Retinal pigment epithelial cell (primary cell): ENCODE measurements at regions not wholly inside any gene's neighbourhood (a gene's known extent, or its start where the extent isn't known, plus 50 kb on each side); places are given as distances from the start of the nearest gene placed in this dataset.

Experiments used
- DNase-seq: peaks from one replicate; pipeline ENCODE4 v3.0.0-alpha.2; 2010; ENCODE audit warnings: low read depth
- H3K4me3 ChIP-seq: 2 replicates; pipeline ENCODE4 v1.5.1; 2011; ENCODE audit warnings: mild to moderate bottlenecking, low read length, control low read depth, moderate library complexity
- TF ChIP-seq, protein P1 (sequence below): conservative IDR thresholded peaks from 2 replicates; pipeline ENCODE4 v1.5.1; 2011; ENCODE audit warnings: low read depth, low read length, control low read depth, inconsistent platforms

DNA sequence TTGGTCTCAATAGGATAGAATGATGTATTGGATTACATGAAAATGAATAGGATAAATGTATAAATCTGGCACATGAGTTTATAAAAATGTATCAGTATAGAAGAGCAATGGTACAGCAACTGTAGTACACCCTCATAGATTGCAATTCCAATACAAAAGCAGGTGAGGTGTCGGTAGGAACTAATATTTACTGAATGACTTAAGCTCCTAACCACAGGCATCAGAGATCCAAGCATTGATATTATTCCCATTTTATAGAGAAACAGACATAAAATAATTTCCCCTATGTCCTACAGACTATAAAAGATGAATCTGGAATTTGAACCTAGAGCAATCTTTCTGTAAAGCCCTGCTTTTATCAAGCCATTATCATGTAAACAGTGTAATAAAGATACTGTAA, 227.4 kb downstream of the MBD2 start:
- TF ChIP-seq, protein P1, sequence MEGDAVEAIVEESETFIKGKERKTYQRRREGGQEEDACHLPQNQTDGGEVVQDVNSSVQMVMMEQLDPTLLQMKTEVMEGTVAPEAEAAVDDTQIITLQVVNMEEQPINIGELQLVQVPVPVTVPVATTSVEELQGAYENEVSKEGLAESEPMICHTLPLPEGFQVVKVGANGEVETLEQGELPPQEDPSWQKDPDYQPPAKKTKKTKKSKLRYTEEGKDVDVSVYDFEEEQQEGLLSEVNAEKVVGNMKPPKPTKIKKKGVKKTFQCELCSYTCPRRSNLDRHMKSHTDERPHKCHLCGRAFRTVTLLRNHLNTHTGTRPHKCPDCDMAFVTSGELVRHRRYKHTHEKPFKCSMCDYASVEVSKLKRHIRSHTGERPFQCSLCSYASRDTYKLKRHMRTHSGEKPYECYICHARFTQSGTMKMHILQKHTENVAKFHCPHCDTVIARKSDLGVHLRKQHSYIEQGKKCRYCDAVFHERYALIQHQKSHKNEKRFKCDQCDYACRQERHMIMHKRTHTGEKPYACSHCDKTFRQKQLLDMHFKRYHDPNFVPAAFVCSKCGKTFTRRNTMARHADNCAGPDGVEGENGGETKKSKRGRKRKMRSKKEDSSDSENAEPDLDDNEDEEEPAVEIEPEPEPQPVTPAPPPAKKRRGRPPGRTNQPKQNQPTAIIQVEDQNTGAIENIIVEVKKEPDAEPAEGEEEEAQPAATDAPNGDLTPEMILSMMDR = no peak
- no peak for DNase-seq
- no peak overlapping the region for H3K4me3 ChIP-seq

DNA sequence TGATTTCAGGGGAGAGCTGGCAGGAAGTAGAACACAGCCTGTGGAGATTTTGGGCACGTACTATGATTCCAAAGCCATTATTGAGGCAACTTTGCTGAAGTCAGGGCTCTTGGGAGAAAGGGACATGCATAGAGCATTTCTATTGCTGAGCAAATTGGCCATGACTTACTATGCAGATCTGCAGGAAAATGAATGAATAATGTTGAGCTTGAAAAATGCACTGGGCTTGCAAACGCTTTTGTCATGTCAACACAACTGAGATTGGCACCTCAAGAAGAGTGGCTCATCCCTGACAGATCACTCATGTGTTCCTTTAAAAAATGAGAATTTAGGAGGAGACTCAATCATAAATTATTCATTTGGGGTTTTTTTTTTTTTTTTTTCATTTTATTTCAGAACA, 230.5 kb downstream of the MBD2 start:
- DNase-seq = no peak
- no peak overlapping the region for H3K4me3 ChIP-seq
- TF ChIP-seq, protein P1 = no peak

DNA sequence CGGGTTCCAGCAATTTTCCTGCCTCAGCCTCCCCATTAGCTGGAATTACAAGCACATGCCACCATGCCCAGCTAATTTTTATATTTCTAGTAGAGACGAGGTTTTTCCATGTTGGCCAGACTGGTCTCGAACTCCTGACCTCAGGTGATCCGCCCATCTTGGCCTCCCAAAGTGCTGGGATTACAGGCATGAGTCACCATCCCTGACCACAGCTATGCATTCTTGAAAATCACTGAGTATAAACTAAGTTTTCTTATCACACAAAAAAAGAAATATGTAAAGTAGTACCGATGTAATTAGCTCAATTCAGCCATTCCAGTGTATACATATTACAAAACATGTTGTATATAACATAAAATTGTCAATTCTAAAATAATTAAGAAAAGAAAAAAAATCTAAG, 232.7 kb downstream of the MBD2 start:
- DNase-seq = peak; percentile 23
- TF ChIP-seq, protein P1 = no peak
- no peak overlapping the region for H3K4me3 ChIP-seq

DNA sequence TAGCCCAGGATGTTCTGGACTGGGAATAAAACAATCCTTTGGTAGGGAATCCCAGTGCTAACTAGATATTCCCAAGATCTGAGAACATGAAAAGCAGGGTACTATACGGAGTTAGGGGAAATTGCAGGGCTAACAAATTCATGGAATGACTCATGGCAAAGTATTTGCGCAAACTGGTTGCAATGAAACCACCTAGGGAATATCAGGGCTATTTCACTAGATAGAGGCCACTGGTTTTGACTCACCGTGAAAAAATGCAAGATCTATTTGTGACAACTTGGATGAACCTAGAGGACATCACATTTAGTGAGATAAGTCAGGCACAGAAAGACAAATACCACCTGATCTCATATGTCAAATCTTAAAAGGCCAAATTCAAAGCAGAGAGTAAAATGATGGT, 233.3 kb downstream of the MBD2 start:
- DNase-seq = peak; percentile 40
- TF ChIP-seq, protein P1 = no peak
- H3K4me3 ChIP-seq = no peak overlapping the region

DNA sequence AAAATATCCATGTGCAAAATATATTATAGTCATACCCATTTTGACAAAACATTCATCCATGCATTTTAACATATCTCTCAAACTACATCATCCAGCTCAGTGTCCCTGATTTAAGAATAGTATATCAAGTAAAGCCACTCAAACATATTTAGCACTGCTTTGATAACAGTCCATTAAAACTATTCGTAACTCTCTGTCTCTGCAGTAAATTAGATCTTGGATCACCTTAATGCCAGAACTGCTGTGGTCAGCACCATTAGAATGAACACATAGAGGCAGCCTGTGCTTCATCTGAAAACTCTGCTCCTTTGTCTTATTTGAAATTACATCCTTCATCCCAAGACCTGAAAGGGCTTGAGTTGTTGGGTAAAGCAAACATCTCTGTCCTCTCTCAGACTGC, 234.0 kb downstream of the MBD2 start:
- TF ChIP-seq, protein P1 = no peak
- no peak overlapping the region for H3K4me3 ChIP-seq
- no peak for DNase-seq

DNA sequence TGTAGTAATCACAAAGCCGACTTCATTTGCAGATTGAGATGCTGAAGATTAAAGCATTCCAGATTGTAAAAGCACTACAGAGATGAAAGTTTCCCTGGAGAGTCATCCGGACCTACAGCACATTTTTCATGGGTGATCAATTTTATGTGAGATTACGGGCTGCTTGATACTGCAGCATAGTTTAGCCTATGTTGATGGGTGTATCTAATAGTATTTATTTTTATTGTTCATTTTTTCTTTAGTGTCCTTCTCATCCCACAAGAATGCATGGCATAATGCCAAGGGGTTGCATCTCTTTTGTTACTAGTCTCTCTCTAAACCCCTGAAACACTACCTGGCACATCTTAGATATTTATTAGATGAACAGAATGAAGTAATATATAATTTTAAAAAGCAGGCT, 240.4 kb downstream of the MBD2 start:
- no peak overlapping the region for H3K4me3 ChIP-seq
- no peak for DNase-seq
- TF ChIP-seq, protein P1 = no peak

DNA sequence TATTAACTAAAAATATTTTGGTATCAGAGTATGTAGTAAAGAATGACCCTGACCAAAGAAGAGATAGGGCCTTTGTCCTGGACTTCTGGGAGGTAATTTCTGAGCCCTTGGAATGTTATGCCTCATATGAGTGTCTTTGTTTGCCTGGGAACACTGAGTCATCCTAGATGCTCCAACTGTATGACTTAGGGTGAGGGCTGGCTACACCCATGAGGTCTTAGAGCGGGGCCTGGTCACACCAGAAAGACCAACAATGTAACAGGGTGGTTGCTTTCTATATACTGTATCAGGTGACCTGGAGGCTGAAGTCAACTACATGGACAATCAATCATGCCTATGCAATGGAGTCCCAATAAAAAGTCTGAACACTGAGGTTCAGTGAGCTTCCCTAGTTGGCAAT, 253.1 kb downstream of the MBD2 start:
- DNase-seq = no peak
- TF ChIP-seq, protein P1 = no peak
- H3K4me3 ChIP-seq = no peak overlapping the region
